Ecto neural progenitor cell (in vitro differentiated cells): ENCODE measurements at regions not wholly inside any gene's neighbourhood (a gene's known extent, or its start where the extent isn't known, plus 50 kb on each side); places are given as distances from the start of the nearest gene placed in this dataset.
"Not testable (repeated sequence)": the region's sequence is repeated elsewhere in the genome, so short reads cannot be mapped to it uniquely, and the experiment has no call there.

Experiments used
- DNase-seq: peaks from one replicate; pipeline ENCODE4 v3.0.0-alpha.2; 2018; ENCODE audit warnings: low spot score

DNA sequence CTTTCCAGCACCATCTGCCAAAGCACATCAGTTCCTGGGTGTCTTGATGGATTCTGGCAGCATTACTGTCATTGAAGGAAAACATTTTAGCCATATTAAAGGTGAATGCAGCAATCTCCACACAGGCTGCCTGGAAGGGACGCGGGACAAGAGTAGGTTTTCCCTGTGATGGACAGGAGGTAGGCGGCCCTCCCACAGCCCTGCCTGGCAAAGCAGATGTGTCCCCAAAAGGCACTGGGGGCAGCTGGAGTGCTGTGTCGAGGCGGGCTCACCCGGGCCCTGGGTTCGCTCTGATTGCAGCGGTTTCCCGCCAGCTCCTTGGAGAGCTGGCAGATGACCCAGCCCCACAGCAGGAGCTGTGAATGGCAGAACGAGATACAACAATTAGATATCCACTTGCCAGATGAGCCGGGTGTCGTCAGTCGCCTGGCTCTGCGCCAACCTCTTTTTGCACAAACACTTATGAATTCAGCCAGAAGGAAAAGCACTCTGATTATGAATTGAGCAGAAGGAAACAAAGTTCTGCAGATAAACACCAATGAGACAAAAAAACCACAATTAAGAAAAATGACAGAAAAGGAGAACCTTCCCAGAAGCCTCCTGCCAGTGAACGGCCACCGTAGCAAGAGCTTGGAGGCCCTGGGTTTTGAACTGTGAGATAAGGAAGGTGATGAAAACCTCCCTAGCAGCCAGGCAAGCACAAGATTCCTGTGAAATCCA is 64.9 kb upstream of the ZNF195 start:
- not testable (repeated sequence) for DNase-seq

- not testable (repeated sequence) for DNase-seq
Measured at GRCh38 chr11:3437441-3437840, 58.5 kb upstream of the ZNF195 start.

DNA sequence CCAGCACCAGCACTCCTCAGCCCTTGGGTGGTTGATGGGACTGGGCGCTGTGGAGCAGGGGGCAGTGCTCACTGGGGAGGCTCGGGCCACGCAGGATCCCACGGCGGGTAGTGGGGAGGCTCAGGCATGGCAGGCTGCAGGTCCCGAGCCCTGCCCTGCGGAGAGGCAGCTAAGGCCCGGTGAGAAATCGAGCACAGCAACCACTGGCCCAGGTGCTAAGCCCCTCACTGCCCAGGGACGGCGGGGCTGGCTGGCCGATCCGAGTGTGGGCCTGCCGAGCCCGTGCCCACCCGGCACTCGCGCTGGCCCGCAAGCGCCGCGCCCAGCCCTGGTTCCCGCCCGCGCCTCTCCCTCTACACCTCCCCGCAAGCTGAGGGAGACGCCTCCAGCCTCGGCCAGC is 56.0 kb upstream of the ZNF195 start:
- no peak for DNase-seq

DNA sequence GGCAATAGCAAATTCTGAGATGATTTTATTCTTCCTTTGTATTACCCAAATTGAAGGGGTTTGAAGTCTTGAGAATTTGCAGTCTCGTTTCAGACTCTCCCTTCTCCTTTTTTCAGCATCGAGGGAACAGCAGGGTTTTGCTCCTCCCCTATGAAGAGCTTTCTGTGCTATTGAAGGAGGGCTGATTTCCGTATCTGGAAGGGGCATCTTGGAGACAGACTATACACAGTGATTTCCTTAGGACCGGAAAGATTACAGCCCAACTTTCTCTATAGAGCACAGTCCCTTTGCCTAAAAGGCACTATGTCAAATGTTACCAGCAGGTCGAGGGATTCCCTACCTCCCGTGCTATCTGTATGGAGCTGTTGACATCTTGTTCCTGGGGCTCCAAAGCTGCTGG is 50.2 kb upstream of the ZNF195 start:
- not testable (repeated sequence) for DNase-seq
